ENCODE measurements at regions not wholly inside any gene's neighbourhood (a gene's known extent, or its start where the extent isn't known, plus 50 kb on each side); places are given as distances from the start of the nearest gene placed in this dataset.

DNA sequence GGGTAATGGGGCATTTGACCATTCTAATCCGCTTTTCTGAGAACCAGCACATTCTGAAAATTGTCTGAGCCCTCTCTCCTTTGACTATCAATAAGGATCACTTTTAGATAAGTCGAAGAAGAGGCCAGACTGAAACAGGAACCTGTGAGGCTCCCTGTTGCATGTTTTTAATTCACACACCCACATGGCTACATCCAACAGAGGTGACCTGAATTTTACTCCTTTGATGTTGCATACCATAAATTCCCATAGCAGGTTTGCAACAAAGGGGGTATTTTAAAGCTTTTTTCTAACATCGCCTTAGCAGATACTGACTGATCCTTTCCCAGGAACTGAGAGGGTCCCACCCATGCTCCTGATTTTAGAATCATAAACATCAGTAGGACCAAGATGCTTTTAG lies 450.8 kb downstream of the USP25 start:
- DNase-seq, result no peak

GRCh38 chr21:16181018-16181417 lies 451.2 kb downstream of the USP25 start:
- no peak for DNase-seq

DNA sequence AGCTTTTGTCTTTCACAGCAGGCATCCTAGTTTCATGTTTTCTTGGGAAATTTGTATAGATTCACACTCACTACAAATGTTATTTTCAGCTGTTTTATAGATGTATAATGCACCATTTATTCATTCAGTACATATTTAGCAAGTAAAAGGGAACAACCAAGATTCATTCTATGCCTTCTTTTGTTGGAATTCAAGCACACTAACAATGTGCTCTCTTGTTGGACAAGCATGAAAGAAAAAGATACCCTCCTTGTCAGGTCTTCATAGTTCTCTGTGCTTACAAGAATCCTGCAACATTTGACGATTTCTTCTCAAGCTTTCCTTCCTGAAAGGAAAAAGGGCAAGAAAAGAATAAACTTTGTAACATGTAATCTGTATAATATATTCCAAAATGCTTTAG lies 456.0 kb downstream of the USP25 start:
- no peak for DNase-seq

GRCh38 chr21:16186742-16187141 lies 457.0 kb downstream of the USP25 start:
- DNase-seq, result no peak

- DNase-seq, result no peak
Observed at GRCh38 chr21:16187603-16188301, 458.0 kb downstream of the USP25 start.

GRCh38 chr21:16192902-16193301 lies 463.1 kb downstream of the USP25 start:
- no peak for DNase-seq

DNA sequence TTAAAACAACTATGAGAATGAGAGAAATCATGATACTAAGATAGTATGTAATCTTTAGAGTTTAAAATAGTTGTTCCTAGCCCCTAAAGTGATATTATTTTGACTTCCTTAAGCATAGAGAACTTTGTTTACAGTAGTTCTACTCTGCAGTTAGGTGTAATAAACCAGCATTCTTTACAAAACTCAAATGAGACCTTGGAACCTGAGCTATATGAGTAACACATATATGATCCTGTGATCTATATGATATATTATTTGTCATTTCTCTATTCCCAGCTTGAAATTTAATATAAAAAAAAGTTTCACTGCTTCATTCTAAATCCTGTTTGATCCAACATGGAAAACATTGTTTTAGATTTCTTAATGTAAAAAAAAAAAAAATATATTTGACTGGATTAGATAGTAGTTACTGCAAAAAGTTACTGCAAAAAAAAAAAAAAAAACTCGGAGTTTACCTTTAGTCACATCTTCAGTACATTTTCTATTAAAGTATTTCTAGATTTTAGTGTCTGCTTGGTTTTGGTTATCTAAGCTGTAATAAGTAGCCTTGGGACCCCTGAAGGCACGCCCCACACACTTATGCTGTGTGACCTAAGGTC lies 463.8 kb downstream of the USP25 start:
- no peak for DNase-seq

- DNase-seq, result peak; percentile 79
Observed at GRCh38 chr21:16194095-16194787, 464.5 kb downstream of the USP25 start.

GRCh38 chr21:16194788-16195537 lies 465.2 kb downstream of the USP25 start:
- DNase-seq, result peak; percentile 69

DNA sequence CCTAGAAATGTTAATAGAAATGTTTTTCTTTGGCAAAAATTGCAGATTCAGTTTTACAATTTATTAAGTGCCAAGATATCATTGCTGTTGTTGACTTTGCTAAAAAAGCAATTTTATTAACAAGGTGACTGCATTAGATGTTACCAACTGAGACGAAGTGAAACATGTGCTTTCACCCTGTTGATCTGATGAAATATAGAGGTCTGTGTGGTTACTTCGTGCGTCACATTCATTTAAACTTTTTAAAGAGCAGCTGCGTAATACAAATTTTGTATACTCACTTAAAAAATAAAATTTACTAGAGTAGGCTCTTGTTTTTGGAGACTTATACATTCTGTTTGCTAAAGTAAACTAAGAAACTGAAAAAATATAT lies 465.7 kb downstream of the USP25 start:
- peak; percentile 61 for DNase-seq

DNA sequence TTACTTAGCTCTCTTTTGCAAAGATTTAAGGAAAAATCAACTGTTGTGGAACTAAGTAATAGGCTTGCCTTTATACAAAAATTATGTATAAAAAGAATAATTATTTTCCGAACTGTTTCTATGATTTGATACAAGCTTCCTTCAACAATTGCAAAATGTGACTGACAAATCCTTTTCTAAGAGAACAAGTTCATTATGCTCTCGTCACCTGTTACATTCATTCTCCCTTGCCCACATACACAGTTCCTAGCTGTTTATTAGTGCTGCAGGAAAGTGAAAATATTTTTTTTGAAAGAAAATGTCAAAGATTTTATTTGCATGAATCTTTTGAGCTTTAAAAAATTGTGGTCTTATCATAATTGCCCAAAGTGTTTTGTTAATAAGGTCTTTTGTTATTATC lies 466.2 kb downstream of the USP25 start:
- peak; percentile 36 for DNase-seq

DNA sequence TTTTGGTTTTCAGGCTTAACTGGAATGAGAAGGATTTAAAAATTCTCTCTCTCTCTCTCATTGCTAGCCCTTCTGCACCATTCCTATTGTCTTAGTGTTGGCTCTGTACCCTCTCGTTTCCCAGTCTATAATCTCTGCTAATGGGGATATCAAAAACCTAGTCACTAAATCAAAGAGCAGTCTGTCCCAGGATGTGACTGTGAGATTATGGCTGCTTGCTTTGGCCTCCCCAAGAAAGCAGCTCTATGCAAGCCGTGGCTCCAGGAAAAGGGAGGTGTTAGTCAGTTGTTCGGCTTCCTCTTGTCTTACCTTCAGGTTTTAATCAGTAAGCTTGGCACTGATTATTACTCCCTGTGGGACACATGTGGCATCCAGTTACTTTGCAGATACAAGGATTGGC lies 468.8 kb downstream of the USP25 start:
- no peak for DNase-seq

DNA sequence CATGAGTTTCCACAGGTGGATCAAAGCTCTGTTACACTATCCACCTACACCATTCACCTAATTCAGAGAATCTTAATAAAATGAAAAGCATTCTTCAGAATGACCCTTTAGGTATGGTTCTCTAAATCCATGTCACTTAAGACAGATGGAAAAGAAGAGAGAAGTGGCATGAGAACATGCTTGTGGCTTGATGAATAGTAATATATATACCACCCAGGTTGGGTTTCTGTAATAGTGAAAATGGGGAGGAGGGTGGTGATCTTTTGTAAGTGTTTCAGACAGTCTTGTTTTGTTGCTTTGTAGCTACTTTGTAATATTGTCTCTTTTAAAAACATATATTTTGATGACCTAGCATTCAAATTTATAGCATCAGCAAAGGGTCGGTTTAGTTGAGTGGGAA lies 469.8 kb downstream of the USP25 start:
- no peak for DNase-seq

GRCh38 chr21:16201718-16202117 lies 471.9 kb downstream of the USP25 start:
- DNase-seq, result no peak

- DNase-seq, result no peak
Observed at GRCh38 chr21:16205527-16205926, 475.7 kb downstream of the USP25 start.

- no peak for DNase-seq
Observed at GRCh38 chr21:16211339-16212303, 481.8 kb downstream of the USP25 start.

GRCh38 chr21:16213518-16213917 lies 483.7 kb downstream of the USP25 start:
- DNase-seq, result no peak

GRCh38 chr21:16215193-16215592 lies 485.4 kb downstream of the USP25 start:
- no peak for DNase-seq

DNA sequence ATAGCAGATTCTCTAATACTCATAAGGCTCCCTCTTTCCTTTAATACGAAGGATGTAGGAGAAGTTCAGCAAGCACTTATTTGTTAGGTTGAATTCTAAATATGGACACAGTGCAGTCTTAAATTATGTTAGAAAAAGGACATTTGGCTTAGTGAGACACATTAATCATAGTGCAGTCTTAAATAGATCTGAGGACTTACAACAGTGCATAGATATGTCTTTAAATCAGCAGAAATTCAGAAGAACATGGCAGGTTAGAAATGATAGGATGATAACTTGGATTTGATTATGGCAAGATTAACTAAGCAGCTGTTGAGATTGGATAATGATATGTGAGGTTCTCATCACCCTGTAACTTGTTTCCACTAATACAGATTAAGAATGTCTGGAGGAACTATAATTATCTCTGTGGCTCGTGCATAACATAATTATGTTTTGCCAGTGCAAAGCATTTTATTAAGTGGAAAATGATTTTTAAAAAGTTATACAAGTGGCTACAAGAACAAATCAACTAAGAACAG lies 485.9 kb downstream of the USP25 start:
- no peak for DNase-seq

- DNase-seq, result no peak
Observed at GRCh38 chr21:16216288-16216962, 486.6 kb downstream of the USP25 start.
